Suprapubic skin (tissue), 4 donors: ENCODE measurements at regions not wholly inside any gene's neighbourhood (a gene's known extent, or its start where the extent isn't known, plus 50 kb on each side); places are given as distances from the start of the nearest gene placed in this dataset.

Experiments used
- CTCF ChIP-seq, 2 donors: fragments of 200-600 bp in 1 of 2; fragments of 450-650 bp in 1 of 2; sonication (generic) in 1 of 2; IDR thresholded peaks; one replicate each; pipeline ENCODE4 v1.5.1; 2016 to 2019; ENCODE audit warnings: antibody characterized with exemption in 2 of 2, mild to moderate bottlenecking in 1 of 2, moderate library complexity in 1 of 2
- EP300 ChIP-seq: sonication (generic); formaldehyde crosslinking; IDR thresholded peaks from one replicate; pipeline ENCODE4 v1.6.1; 2017; ENCODE audit warnings: antibody characterized with exemption
- POLR2A ChIP-seq, 2 donors: fragments of 450-650 bp; IDR thresholded peaks; one replicate each; pipeline ENCODE4 v1.6.1; 2017; ENCODE audit warnings: antibody characterized with exemption in 2 of 2, mild to moderate bottlenecking in 2 of 2, moderate library complexity in 2 of 2
- POLR2AphosphoS5 ChIP-seq, 3 donors: sonication (generic); formaldehyde crosslinking; IDR thresholded peaks; one replicate each; pipeline ENCODE4 v1.6.1; 2017; ENCODE audit warnings: antibody characterized with exemption in 3 of 3

GRCh38 chr18:34025191-34025801 lies 199.4 kb downstream of the NOL4 start:
- TF ChIP-seq CTCF (IDR thresholded peaks at IDR 0.05) (no peak), POLR2A (IDR thresholded peaks at IDR 0.05) (no peak), POLR2AphosphoS5 (IDR thresholded peaks at IDR 0.05) (no peak), EP300 (no peak)
